ENCODE measurements at regions not wholly inside any gene's neighbourhood (a gene's known extent, or its start where the extent isn't known, plus 50 kb on each side); places are given as distances from the start of the nearest gene placed in this dataset.

DNA sequence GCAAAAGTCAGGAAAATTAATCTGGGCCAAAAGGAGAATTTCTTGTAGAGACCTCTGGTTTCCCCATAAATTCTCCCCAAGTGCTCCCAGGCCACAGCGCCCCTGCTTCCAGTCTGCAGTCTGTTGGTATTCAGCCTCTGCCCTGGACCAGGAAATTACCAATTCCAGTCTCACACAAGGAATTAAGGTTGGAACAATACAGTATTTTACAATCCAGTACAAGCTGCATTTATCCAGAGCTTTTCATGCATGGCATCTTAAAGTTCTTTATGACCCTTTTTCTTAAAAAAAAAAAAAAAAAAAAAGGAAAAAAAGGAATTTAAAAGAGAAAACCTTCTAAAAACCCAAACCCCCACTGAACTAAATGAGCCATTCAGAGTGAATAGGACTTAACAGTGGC, 139.6 kb upstream of the RANBP3L start:
- intact Hi-C loops (cut with micrococcal nuclease), result no loop called here
- TF ChIP-seq, protein P1, sequence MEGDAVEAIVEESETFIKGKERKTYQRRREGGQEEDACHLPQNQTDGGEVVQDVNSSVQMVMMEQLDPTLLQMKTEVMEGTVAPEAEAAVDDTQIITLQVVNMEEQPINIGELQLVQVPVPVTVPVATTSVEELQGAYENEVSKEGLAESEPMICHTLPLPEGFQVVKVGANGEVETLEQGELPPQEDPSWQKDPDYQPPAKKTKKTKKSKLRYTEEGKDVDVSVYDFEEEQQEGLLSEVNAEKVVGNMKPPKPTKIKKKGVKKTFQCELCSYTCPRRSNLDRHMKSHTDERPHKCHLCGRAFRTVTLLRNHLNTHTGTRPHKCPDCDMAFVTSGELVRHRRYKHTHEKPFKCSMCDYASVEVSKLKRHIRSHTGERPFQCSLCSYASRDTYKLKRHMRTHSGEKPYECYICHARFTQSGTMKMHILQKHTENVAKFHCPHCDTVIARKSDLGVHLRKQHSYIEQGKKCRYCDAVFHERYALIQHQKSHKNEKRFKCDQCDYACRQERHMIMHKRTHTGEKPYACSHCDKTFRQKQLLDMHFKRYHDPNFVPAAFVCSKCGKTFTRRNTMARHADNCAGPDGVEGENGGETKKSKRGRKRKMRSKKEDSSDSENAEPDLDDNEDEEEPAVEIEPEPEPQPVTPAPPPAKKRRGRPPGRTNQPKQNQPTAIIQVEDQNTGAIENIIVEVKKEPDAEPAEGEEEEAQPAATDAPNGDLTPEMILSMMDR (IDR thresholded peaks at IDR 0.05), result no peak
- peaks cover 0 to 2% (median 0%) of the 10 kb centered on the region in 7 donors for H3K9me3 Mint-ChIP-seq
- H3K27ac Mint-ChIP-seq, result no peak overlapping the region
- Histone ChIP-seq H3K4me3 (replicated peaks in 1 of 3; ENCODE audit: low read depth in 2 of 3, low read length in 3 of 3) (no peak overlapping the region), H3K9ac (ENCODE audit: insufficient read depth, low read length, poor library complexity, severe bottlenecking) (no peak overlapping the region), H4K20me1 (ENCODE audit: insufficient read depth, low read length) (no peaks in the 10 kb centered on the region), H2AFZ (ENCODE audit: insufficient read depth, low read depth, low read length, poor library complexity, severe bottlenecking) (no peak overlapping the region), H3K36me3 (replicated peaks in 1 of 2; ENCODE audit: control insufficient read depth in 1 of 2, insufficient read depth in 2 of 2, low read length in 2 of 2) (no peaks in the 10 kb centered on the region), H3K4me1 (ENCODE audit: control insufficient read depth in 1 of 2, insufficient read depth in 2 of 2, low read length in 2 of 2) (peaks cover 4 to 5% of the 10 kb centered on the region in 2 donors), H3K9me3 (replicated peaks in 1 of 2; ENCODE audit: control insufficient read depth in 1 of 2, insufficient read depth in 1 of 2, low read length in 2 of 2) (no peaks in the 10 kb centered on the region), H3K27me3 (ENCODE audit: control insufficient read depth in 2 of 2, insufficient read depth in 2 of 2, low read length in 2 of 2) (no peaks in the 10 kb centered on the region), H3K79me2 (ENCODE audit: insufficient read depth, low read length) (no peaks in the 10 kb centered on the region), H3K4me2 (replicated peaks; ENCODE audit: extremely low read depth, low read length, poor library complexity, severe bottlenecking) (no peak overlapping the region), H3K27ac (ENCODE audit: low read depth in 1 of 2, low read length in 2 of 2) (no peak overlapping the region)
- H3K36me3 Mint-ChIP-seq, result no peaks in the 10 kb centered on the region
- no peak for DNase-seq
- H3K4me3 Mint-ChIP-seq, result no peak overlapping the region
- H3K27me3 Mint-ChIP-seq (ENCODE audit: low read depth in 3 of 3), result peaks cover 1 to 6% (median 4%) of the 10 kb centered on the region in 3 donors
- WGBS (ENCODE audit: insufficient coverage), result no CpG with 5 or more reads among the region's 1 CpG
- H3K4me1 Mint-ChIP-seq, result peaks cover 6% of the 10 kb centered on the region

DNA sequence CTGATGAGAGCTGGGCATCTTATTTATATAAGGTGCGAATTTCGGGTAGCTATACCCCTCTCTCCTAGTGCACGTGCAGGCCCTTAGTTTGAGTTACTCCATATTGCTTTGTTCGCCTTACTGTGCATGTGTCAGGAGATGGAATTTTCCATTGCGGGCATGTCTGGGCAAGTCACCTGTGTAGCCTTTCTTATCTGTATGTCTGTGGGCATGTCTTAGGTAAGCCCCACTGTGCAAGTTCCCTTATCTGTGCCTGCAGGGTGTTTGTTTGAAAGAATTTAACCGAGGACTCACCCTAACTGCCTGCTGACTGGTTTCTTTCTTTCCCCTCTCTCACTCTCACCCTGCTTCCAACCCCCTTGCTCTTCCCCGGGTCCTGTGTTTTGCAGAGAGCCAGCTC, 140.7 kb upstream of the RANBP3L start:
- no peaks in the 10 kb centered on the region for H3K79me2 ChIP-seq (ENCODE audit: insufficient read depth, low read length)
- Mint-ChIP-seq H3K27ac (no peak overlapping the region), H3K27me3 (ENCODE audit: low read depth in 3 of 3) (peaks cover 1 to 4% (median 3%) of the 10 kb centered on the region in 3 donors), H3K4me1 (peaks cover 6% of the 10 kb centered on the region), H3K4me3 (no peak overlapping the region), H3K36me3 (no peaks in the 10 kb centered on the region), H3K9me3 (peaks cover 0 to under 1% (median 0%) of the 10 kb centered on the region in 7 donors)
- H3K4me2 ChIP-seq (replicated peaks; ENCODE audit: extremely low read depth, low read length, poor library complexity, severe bottlenecking), result no peak overlapping the region
- WGBS (ENCODE audit: insufficient coverage), result 85% methylated on average over 2 of the region's 7 CpGs
- no peaks in the 10 kb centered on the region for H3K27me3 ChIP-seq (ENCODE audit: control insufficient read depth in 2 of 2, insufficient read depth in 2 of 2, low read length in 2 of 2)
- no peaks in the 10 kb centered on the region for H3K36me3 ChIP-seq (replicated peaks in 1 of 2; ENCODE audit: control insufficient read depth in 1 of 2, insufficient read depth in 2 of 2, low read length in 2 of 2)
- H3K9me3 ChIP-seq (replicated peaks in 1 of 2; ENCODE audit: control insufficient read depth in 1 of 2, insufficient read depth in 1 of 2, low read length in 2 of 2), result no peaks in the 10 kb centered on the region
- intact Hi-C loops (cut with micrococcal nuclease), result no loop called here
- no peak for DNase-seq
- no peak overlapping the region for H3K4me3 ChIP-seq (replicated peaks in 1 of 3; ENCODE audit: low read depth in 2 of 3, low read length in 3 of 3)
- peaks cover 4 to 5% of the 10 kb centered on the region in 2 donors for H3K4me1 ChIP-seq (ENCODE audit: control insufficient read depth in 1 of 2, insufficient read depth in 2 of 2, low read length in 2 of 2)
- TF ChIP-seq, protein P1 (IDR thresholded peaks at IDR 0.05), result no peak
- no peaks in the 10 kb centered on the region for H4K20me1 ChIP-seq (ENCODE audit: insufficient read depth, low read length)
- no peak overlapping the region for H3K27ac ChIP-seq (ENCODE audit: low read depth in 1 of 2, low read length in 2 of 2)
- no peak overlapping the region for H3K9ac ChIP-seq (ENCODE audit: insufficient read depth, low read length, poor library complexity, severe bottlenecking)
- no peak overlapping the region for H2AFZ ChIP-seq (ENCODE audit: insufficient read depth, low read depth, low read length, poor library complexity, severe bottlenecking)
